PFSK-1 (cell line): ENCODE measurements at regions not wholly inside any gene's neighbourhood (a gene's known extent, or its start where the extent isn't known, plus 50 kb on each side); places are given as distances from the start of the nearest gene placed in this dataset.

Experiments used
- FOXP2 ChIP-seq: optimal IDR thresholded peaks from 2 replicates; pipeline ENCODE3; 2011; ENCODE audit warnings: borderline replicate concordance, control low read depth, inconsistent platforms; ENCODE audit not compliant: insufficient read depth; ENCODE audit errors: extremely low read length, extremely low read depth
- POLR2AphosphoS5 ChIP-seq: IDR thresholded peaks from 2 replicates; pipeline ENCODE4 v1.6.1; 2012; ENCODE audit warnings: low read depth, mild to moderate bottlenecking, control low read depth, low read length, moderate library complexity
- REST ChIP-seq, 2 experiments: IDR thresholded peaks; 2 replicates each; pipeline versions ENCODE4 v1.6.1 to v1.8.0; 2011 to 2012; ENCODE audit warnings: low read depth in 2 of 2, low read length in 2 of 2, control low read depth in 1 of 2, inconsistent platforms in 1 of 2, mild to moderate bottlenecking in 1 of 2, moderate library complexity in 1 of 2; ENCODE audit not compliant: insufficient read depth in 1 of 2
- SIN3A ChIP-seq: IDR thresholded peaks from 2 replicates; pipeline ENCODE4 v1.6.1; 2012; ENCODE audit warnings: mild to moderate bottlenecking, low read length, moderate library complexity, borderline replicate concordance; ENCODE audit not compliant: insufficient read depth
- TAF1 ChIP-seq: IDR thresholded peaks from 2 replicates; pipeline ENCODE4 v1.6.1; 2012; ENCODE audit warnings: low read length, control low read depth, borderline replicate concordance; ENCODE audit not compliant: insufficient read depth

GRCh38 chr2:194252127-194252526 lies 1404.9 kb upstream of the SLC39A10 start:
- TF ChIP-seq REST (IDR thresholded peaks at IDR 0.05; ENCODE audit: insufficient read depth in 1 of 2, low read depth in 2 of 2, low read length in 2 of 2), result no peak
- no peak for TF ChIP-seq POLR2AphosphoS5
- no peak for TF ChIP-seq SIN3A
- TF ChIP-seq TAF1, result no peak
- no peak for TF ChIP-seq FOXP2
